ENCODE measurements at regions not wholly inside any gene's neighbourhood (a gene's known extent, or its start where the extent isn't known, plus 50 kb on each side); places are given as distances from the start of the nearest gene placed in this dataset.

DNA sequence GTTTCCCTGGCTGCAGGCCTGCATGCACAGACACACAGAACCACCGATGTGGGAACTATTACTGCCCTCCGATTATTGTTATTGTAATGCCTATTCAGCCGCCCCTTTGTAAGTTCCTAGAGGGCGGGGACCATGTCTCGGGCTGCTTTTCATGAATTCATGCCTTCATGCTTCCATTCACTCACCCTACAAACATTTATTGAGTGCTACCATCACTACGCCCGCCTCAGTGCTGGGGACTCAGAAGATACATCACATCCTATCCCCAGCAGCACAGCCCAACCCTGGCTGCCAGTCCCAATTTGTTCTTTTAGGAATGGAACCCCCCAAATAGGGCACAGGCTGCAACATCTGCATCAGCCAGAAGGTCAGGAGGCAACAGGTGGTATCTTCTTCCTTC lies 75.9 kb downstream of the FOXA2 start:
- FAIRE-seq: no peak
- TF ChIP-seq, protein P1, sequence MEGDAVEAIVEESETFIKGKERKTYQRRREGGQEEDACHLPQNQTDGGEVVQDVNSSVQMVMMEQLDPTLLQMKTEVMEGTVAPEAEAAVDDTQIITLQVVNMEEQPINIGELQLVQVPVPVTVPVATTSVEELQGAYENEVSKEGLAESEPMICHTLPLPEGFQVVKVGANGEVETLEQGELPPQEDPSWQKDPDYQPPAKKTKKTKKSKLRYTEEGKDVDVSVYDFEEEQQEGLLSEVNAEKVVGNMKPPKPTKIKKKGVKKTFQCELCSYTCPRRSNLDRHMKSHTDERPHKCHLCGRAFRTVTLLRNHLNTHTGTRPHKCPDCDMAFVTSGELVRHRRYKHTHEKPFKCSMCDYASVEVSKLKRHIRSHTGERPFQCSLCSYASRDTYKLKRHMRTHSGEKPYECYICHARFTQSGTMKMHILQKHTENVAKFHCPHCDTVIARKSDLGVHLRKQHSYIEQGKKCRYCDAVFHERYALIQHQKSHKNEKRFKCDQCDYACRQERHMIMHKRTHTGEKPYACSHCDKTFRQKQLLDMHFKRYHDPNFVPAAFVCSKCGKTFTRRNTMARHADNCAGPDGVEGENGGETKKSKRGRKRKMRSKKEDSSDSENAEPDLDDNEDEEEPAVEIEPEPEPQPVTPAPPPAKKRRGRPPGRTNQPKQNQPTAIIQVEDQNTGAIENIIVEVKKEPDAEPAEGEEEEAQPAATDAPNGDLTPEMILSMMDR (IDR thresholded peaks at IDR 0.05; ENCODE audit: borderline replicate concordance, extremely low read depth, insufficient read depth): no peak
- Histone ChIP-seq H3K36me3 (ENCODE audit: control insufficient read depth in 2 of 3, insufficient read depth in 3 of 3, low read length in 3 of 3) (no peaks in the 10 kb centered on the region), H3K9ac (ENCODE audit: low read length in 3 of 3) (no peak overlapping the region), H3K9me3 (ENCODE audit: control insufficient read depth in 2 of 3, insufficient read depth in 1 of 3, low read length in 3 of 3) (no peaks in the 10 kb centered on the region), H3K4me3 (ENCODE audit: low read length in 3 of 3) (no peak overlapping the region), H3K4me1 (ENCODE audit: control insufficient read depth in 2 of 3, insufficient read depth in 2 of 3, low read depth in 1 of 3, low read length in 3 of 3) (no peaks in the 10 kb centered on the region), H3K27ac (ENCODE audit: low read depth in 2 of 2, low read length in 2 of 2) (no peak overlapping the region), H3K27me3 (ENCODE audit: control insufficient read depth, insufficient read depth, low read length) (no peaks in the 10 kb centered on the region)
- intact Hi-C loops (cut with DNase I): no loop called here
- DNase-seq: no peak

DNA sequence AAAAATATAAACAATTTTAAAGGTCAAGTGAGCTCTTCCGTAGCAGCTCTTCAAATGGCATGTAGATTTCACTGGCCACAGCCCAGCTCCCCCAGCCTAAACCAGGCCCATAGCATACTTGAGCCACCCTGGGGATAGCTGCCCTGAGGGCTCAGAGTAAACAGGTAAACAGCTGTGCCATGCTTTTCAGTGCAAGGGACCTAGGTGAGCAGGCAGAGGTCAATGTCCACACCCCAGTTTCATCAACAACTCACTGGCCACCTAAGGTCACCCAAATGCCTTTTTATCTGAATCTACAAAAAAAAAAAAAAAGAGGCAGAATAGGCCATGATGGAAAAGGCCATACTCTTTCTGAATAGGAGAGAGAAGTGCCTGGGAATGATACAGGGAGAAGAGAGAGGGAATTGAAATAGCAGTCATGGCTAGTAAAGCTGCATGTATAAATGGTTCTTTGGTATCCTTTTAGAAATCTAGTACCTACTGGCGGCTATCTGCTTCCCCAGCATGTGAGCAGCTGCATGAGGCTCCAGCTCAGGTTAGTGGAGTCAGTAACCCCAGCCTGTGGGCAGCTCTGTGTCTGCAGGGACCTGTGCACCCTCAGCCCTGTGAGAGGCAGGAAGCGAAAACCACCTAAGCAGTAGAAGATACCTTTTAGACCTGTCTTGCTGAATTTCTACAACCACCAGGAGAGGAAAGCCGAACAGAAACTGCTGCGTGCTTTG lies 77.0 kb downstream of the FOXA2 start:
- TF ChIP-seq, protein P1 (IDR thresholded peaks at IDR 0.05; ENCODE audit: borderline replicate concordance, extremely low read depth, insufficient read depth): no peak
- Histone ChIP-seq H3K27me3 (ENCODE audit: control insufficient read depth, insufficient read depth, low read length) (no peaks in the 10 kb centered on the region), H3K36me3 (ENCODE audit: control insufficient read depth in 2 of 3, insufficient read depth in 3 of 3, low read length in 3 of 3) (no peaks in the 10 kb centered on the region), H3K4me3 (ENCODE audit: low read length in 3 of 3) (no peak overlapping the region), H3K9ac (ENCODE audit: low read length in 3 of 3) (no peak overlapping the region), H3K27ac (ENCODE audit: low read depth in 2 of 2, low read length in 2 of 2) (no peak overlapping the region), H3K9me3 (ENCODE audit: control insufficient read depth in 2 of 3, insufficient read depth in 1 of 3, low read length in 3 of 3) (no peaks in the 10 kb centered on the region), H3K4me1 (ENCODE audit: control insufficient read depth in 2 of 3, insufficient read depth in 2 of 3, low read depth in 1 of 3, low read length in 3 of 3) (no peaks in the 10 kb centered on the region)
- FAIRE-seq (no peak), DNase-seq (no peak)
- intact Hi-C loops (cut with DNase I): no loop called here

DNA sequence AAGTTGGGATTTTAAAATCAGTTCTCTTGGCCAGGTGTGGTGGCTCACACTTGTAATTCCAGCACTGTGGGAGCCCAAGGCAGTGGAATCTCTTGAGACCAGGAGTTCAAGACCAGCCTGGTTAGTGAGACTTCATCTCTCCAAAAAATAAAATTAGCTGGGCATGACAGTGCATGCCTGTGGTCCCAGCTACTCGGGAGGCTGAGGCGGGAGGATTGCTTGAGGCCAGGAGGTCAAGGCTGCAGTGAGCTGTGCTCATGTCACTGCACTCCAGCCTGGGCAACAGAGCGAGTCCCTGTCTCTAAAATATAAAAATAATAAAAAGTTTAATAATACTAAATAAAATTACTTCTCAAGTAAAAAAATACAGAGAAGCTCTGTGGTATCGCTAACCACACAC lies 77.5 kb downstream of the FOXA2 start:
- H3K4me1 ChIP-seq (ENCODE audit: control insufficient read depth in 2 of 3, insufficient read depth in 2 of 3, low read depth in 1 of 3, low read length in 3 of 3): no peaks in the 10 kb centered on the region
- TF ChIP-seq, protein P1 (IDR thresholded peaks at IDR 0.05; ENCODE audit: borderline replicate concordance, extremely low read depth, insufficient read depth): no peak
- intact Hi-C loops (cut with DNase I): no loop called here
- H3K4me3 ChIP-seq (ENCODE audit: low read length in 3 of 3): no peak overlapping the region
- no peak for FAIRE-seq
- no peaks in the 10 kb centered on the region for H3K9me3 ChIP-seq (ENCODE audit: control insufficient read depth in 2 of 3, insufficient read depth in 1 of 3, low read length in 3 of 3)
- no peak for DNase-seq
- no peak overlapping the region for H3K27ac ChIP-seq (ENCODE audit: low read depth in 2 of 2, low read length in 2 of 2)
- no peak overlapping the region for H3K9ac ChIP-seq (ENCODE audit: low read length in 3 of 3)
- H3K27me3 ChIP-seq (ENCODE audit: control insufficient read depth, insufficient read depth, low read length): no peaks in the 10 kb centered on the region
- no peaks in the 10 kb centered on the region for H3K36me3 ChIP-seq (ENCODE audit: control insufficient read depth in 2 of 3, insufficient read depth in 3 of 3, low read length in 3 of 3)
